HG03575 (cell line): ENCODE measurements at regions not wholly inside any gene's neighbourhood (a gene's known extent, or its start where the extent isn't known, plus 50 kb on each side); places are given as distances from the start of the nearest gene placed in this dataset.
"Not testable (repeated sequence)": the region's sequence is repeated elsewhere in the genome, so short reads cannot be mapped to it uniquely, and the experiment has no call there.

Source experiments
- ATAC-seq: cut with Tn5 transposase; IDR thresholded peaks from one replicate; pipeline ENCODE4 v1.9.1; 2021; ENCODE audit not compliant: unreplicated experiment, insufficient number of reproducible peaks, low FRiP score; ENCODE audit errors: extremely low read depth

DNA sequence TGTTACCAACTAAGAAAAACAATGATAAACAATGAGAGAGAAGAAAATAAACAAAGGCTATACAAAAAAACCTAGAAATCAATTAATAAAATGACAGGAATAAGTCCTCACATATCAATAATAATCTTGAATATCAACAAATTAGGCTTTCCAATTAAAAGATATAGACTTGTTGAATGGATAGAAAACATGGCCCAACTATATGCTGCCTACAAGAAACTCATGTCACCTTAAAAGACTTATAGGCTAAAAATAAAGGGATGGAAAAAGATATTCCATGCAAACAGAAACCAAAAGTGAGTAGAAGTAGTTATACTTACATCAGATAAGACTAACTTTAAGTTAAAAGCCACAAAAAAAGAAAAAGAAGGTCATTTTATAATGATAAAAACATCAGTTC lies 183.9 kb downstream of the MYRFL start:
- ATAC-seq: no peak

DNA sequence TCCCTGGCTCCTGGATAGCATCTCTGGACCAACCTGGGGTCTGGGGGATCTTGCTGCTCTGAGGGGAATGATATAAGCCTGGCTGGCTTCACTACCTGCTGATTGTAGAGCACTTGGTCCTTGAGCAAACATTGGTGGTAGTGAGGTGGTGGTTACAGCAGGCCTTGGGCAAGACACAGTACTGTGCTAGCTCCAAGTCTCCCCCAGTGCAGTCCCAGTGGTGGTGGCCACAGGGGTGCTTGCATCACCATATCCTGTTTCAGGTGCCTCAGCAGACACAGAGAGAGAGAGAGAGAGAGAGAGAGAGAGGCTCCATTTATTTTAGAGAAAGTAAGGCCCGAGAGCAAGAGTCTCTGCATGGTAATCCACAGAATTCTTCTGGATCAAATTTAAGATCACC lies 186.3 kb downstream of the MYRFL start:
- ATAC-seq: no peak

DNA sequence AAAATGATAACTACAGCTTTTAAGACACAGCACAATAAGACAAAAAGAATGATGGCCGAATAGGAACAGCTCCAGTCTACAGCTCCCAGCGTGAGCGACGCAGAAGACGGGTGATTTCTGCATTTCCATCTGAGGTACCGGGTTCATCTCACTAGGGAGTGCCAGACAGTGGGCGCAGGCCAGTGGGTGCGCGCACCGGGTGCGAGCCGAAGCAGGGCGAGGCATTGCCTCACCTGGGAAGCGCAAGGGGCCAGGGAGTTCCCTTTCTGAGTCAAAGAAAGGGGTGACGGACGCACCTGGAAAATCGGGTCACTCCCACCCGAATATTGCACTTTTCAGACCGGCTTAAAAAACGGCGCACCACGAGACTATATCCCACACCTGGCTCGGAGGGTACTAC lies 188.0 kb downstream of the MYRFL start:
- not testable (repeated sequence) for ATAC-seq

DNA sequence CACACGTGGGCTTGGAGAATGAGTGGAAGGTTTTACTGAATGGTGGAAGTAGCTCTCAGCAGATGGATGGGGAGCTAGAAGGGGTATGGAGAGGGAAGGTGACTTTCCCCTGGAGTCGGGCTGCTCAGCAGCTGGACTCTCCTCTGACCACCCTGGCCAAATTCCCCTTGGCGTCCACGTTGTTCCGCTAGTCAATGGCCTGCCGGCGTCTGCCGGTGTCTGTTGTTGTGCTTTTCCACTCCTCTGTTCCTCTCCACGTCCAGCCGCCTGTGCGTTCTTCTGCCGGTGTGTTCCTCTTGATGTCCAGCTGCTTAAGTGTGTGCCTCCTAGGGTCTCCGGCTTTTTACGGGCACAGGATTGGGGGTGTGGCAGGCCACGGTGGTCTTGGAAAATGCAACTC lies 203.5 kb downstream of the MYRFL start:
- no peak for ATAC-seq

DNA sequence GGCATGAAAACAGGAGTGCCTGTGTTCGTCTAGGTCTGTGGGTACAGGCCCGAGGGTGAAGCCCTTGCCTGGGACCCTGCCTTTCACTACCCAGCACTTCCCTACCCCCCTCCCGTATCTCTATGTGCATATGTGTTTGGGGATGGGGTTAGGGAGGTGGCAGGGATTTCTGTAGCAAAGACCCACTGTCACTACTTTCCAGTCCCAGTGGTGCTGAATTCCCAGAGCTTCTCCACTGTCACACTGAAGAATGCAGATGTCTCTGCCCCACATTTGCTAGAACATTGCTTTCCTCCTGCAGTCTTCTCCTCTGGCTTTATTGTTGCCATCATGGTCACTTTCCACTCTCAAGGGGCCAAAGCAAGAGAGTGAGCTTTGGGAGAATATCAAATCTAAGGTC lies 203.9 kb downstream of the MYRFL start:
- no peak for ATAC-seq

DNA sequence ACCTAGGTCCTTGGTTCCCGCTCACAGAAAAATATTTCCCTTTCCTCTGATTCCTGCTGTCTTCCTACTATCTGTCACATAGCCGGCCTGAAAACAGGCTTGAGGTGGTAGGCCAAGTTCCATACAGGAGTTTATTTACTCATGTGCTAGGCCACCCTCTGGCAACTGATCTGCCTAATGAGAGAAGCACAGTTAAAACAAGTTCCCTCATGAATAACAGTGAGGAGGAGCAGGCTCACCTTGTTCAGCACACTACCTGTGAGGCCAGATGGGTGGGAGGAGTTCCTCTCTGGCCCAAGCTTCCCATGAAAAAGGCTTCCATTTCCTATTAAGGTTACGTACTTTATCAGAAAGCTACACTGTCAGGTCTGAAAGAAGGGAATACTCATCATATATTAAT lies 206.0 kb downstream of the MYRFL start:
- no peak for ATAC-seq

DNA sequence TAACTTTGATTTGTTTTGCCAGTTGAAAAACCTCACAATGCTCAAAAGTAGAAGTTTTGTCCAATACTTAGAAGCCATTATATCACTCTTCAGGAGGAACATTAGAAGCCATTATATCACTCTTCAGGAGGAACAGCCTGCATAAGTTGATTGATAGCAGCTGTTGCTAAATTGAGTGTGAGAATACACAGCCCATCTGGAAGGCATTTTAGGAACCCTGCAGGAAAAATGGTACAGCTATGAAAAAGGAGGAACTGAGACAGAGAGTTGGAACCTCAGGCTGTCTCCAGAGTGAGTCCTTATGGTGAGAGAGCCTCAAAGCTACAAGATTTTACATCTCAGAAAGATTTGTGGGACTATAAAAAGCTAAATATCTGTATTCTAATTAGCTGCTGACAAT lies 207.0 kb downstream of the MYRFL start:
- ATAC-seq: no peak

DNA sequence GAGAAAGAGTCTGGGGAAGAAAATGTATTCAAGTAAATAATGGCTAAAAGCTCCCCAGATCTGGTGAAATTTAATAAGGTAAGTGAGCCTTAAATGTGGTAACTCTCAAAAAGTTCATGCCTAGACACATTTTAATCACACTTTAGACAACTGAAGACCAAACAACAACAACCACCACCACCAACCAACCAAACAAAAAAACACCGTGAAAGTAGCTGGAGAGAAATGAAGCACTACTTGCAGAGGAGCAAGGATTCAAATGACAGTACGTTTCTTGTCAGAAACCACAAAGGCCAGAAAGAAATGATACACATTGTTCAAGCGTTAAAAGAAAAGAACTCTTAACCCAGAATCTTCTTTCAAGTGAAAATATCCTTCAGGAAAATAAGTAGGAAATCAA lies 208.3 kb downstream of the MYRFL start:
- no peak for ATAC-seq

DNA sequence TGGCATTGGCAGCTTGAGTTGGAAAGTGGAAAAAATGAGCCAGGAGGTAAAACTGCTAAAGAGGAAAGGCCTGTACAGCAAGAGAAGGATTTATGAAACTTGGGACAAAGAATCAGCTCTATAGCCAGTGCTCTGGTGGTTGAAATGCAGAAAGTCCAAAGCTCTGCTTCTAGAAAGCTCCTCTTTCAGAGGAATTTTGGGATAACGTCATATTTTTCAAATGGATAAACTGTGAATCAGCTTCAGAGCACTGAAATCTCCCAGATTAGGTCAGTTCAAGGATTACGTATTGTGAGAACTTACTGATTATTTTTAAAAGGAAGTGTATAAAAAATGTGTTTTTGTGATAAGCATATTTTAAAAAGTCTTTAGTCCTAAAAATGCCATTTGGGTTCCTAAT lies 203.1 kb upstream of the CNOT2 start:
- ATAC-seq: no peak

DNA sequence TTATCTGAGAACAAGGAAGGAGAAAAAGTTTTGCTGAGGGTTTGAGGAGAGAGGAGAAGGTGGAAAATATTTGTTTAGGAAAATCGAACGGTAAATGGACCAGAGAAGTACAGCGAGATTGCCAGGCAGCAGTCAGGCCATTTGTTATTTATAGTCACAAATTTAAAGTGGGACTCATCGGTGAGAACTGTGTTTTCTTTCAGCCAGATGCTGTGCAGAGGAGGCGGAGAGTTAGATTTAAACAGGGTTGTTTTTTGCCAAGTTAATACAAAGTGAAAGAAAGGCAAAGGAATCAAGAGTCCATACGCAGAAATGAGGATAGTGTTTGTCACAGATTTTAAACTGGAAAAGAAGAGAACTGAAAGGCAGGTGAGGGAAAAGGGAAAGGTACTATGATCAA lies 200.6 kb upstream of the CNOT2 start:
- no peak for ATAC-seq

DNA sequence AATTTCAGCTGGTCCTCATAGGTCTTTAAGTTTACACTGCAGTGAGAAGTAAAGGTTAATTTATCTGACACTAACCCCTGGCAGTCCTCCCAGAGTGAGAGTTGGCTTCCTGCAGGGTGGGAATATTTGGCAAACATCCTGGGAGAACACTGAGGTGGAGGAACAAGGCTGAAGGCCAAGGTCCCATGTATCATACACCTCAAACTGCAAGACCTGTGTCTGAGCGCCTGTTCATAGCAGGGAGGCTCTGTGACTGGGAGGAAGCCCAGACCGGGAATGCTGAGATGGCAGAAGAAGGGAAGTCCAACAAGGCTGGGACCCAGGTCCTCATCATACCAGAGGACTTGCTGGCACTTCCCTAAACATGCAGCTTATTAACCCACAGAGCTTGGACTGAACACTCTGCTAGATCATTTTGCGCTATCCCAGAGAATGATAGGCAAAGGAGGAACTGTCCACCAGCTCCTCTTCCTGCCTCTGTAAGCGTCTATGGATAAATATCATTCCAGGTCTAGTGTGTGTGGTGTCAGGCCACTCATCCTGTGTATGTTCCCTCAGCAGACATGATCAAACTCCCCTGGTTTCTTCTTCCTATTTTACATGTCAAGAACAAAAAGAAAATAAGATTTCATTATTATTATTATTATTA lies 199.6 kb upstream of the CNOT2 start:
- ATAC-seq: no peak

DNA sequence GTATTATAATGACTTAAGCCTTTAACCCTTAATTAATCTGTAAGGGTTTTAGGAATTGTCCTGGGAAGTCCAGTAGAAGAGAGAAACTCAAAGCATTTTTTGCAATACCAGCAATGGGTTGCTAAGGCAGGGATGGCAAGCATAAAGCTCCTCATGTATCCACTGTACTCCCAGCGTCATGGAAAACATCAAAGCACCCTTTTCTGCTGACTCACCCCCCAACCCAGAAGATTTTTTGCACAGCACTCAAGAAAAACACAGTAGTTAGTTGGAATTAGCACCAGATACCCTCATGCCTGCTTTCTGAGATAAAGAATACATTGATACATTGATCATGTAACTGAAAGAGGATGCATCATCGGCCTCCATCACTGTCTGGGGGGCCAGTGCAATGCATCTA lies 199.1 kb upstream of the CNOT2 start:
- ATAC-seq: no peak

DNA sequence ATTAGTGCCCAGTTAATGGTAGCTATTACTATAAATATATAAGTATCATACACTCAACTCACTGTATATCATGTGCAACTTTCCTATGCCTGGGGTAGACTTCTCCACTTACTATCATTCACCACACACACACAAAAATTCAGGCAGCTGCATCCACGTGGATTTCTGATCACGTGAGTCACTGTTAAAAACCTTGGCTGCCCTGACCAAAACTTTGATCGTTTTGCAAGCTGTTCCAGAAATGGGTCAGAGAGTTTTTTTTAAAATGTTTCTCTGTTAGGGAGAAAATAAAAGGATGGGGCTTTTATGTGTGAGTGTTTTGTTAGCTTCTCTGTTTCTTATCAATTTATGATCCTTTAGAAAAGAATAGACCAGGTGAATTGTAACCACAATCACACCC lies 198.2 kb upstream of the CNOT2 start:
- ATAC-seq: no peak

DNA sequence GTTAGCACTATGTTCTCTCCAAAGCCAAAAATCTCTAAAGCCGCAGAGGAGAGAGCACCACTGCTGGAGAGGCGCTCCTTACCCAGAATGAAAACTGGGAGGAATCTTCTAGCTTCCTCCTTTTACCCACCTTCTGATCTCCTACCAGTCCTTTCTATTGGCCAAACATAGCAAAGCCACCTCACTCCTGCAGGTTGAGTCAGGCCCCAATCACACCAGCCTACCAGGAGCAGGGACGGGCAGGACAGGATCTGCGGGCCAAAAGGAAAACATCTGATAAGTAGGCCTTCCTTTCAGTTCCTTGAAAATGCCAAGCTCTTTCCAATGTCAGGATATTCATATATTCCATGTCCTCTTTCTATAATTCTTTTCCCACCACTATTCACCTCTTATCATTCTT lies 197.7 kb upstream of the CNOT2 start:
- ATAC-seq: no peak

DNA sequence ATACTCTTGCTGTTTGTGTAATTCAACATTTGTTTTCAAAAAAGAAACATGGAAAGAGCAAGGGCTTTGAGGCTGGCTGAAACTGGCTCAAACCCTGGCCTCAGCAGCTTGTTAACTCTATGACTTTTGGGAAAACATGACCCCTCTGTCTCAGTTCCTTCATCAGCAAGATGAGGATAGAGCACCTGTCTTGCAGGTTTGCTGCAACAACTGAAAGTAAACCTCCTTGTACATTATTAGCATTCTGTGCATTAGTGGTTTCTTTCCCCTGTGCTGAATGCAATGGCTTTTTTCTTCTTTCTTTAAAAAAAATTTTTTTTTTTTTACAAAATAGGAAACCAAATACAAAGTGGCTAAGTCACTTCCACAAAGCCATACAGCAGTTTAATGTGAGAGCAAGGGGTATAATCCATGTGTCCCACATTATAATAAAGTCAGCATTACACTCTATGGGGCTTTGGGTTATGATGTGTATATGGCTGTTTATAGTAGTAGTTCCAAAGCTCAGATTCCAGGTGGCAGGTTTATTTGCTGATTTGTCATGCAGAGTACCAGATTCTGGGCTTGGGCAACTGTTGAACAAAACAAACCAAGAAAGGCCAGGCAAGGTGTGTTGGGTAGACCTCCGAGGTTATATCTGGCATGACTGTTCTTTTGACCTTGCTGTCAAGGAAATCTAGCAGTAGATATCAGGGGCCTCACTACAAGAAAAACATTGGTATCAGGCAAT lies 194.5 kb upstream of the CNOT2 start:
- ATAC-seq: no peak

DNA sequence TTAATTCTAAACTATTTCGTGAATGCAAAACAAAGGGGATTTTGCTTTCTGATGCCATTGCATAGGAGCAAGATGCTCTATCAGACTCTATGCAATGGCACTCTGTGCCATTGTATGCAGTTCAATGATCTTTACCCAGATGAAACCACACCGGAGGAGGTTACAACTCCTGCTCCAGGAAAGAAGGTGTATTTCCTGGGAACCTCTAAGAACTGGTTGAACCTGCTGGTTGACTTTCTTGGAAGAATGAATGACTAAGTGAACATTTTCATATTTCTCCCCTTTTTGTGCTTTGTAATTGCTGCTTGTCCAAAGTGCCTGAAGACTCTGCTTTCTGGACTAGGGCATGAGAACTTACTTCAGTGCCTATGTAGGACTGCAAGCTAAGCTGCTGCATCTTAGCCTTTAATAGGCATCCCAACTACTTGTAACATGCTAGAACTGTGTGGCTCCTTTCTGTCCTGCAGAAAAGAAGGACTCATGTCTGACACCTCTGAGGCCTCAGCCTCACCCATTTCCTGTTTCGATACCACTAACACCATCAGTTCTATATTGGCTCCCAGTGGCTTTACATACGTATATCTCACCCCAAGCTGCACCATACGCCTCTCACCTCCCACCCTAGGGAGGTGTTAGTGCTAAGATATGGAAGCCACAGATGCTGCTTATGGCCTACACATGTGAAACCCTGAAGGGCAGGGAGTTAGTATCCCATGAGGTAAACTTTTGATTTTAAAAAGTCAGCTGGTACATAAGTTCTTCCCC lies 193.5 kb upstream of the CNOT2 start:
- ATAC-seq: peak; percentile 90

DNA sequence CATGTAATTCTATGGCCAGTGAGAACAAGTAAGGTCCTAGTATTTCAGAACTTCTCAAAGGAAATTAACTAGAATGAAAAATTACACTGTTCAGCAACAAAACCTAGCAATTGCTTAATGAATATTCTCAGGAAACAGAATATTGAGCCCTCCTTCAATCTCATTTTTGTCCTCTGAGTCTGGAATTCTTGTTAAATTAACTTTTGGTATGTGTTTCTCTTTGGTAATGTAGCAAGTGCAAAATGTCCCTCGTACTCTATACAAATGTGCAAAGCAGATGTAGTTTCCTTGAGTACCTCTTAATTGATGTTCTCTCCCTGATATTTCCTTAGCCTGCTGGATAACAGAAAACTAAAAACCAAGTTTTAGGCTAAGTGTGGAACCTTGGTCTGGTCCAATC lies 190.8 kb upstream of the CNOT2 start:
- ATAC-seq: no peak

DNA sequence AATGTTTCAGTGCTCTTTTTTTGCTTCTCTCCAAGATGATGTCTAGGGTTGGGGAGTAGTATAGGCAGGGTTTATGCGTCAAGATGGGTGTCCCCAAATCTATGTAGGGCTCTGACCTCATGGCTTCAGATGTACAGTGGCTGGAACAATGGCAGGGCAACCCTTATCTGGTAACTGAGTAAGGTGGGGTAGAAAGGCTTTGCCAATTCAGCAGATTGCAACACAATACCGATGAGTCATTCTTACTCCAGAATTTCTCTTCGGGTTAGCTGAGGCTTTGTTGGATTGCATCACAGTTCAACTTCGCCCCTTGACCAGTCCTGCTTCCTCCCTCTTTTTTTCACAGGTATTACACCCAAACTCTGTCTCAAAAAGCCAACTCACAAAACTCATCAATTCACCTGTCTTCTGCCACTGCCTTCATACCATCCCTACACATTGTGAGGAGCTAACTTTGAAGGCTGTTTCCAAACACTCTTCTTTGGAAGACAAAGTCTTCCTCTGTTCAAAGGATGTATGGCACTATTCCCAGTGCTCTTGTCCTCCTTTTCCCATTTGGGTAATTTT lies 190.2 kb upstream of the CNOT2 start:
- ATAC-seq: no peak

DNA sequence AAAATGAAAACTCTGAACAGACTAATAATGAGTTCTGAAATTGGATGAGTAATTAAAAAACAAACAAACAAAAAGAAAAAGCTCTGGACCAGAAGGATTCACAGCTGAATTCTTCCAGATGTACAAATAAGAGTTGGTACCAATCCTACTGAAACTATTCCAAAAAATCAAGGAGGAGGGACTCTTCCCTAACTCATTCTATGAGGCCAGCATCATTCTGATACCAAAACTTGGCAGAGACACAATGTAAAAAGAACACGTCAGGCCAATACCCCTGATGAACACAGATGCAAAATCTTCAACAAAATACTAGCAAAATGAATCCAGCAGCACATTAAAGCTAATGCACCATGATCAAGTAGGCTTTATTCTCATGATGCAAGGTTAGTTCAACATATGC lies 183.9 kb upstream of the CNOT2 start:
- no peak for ATAC-seq

DNA sequence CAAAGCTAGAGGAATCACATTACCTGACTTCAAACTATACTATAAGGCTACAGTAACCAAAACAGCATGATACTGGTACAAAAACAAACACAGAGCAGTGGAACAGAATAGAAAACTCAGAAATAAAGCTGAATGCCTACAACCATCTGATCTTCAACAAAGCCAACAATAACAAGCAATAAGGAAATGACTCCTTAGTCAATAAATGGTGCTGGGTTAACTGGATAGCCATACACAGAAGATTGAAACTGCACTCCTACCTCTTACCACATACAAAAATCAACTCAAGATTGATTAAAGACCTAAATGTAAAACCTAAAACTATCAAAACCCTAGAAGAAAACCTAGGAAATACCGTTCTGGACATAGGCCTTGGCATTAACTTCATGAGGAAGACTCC lies 182.6 kb upstream of the CNOT2 start:
- ATAC-seq: no peak
